Activated CD8-positive, alpha-beta T cell treated with anti-CD3 and anti-CD28 coated beads, Interleukin-2, amount 10 ng/mL, durations not matched to agents 7 days and 5 days (primary cell): ENCODE measurements at regions not wholly inside any gene's neighbourhood (a gene's known extent, or its start where the extent isn't known, plus 50 kb on each side); places are given as distances from the start of the nearest gene placed in this dataset.
"Not testable (repeated sequence)": the region's sequence is repeated elsewhere in the genome, so short reads cannot be mapped to it uniquely, and the experiment has no call there.

ENCODE experiments used
- ATAC-seq: fragments of 150-1000 bp; cut with Tn5 transposase; one replicate; pipeline ENCODE4 v1.10.0; 2021; ENCODE audit warnings: moderate library complexity
- CTCF ChIA-PET: fragments of 350-600 bp; sonication (Branson Sonifier 250); formaldehyde crosslinking; loops from one replicate; lab custom pipeline; 2021; ENCODE audit warnings: antibody characterized with exemption; lab: Charles Lee
- POLR2A ChIA-PET: fragments of 350-600 bp; sonication (Branson Sonifier 250); formaldehyde crosslinking; loops from one replicate; lab custom pipeline; 2021; ENCODE audit warnings: antibody characterized with exemption; lab: Charles Lee
- DNase-seq: peaks from one replicate; pipeline ENCODE4 v3.0.0-alpha.2; 2020
- H3K27ac Mint-ChIP-seq: one replicate; pipeline ENCODE4 v1.8.0; 2021; ENCODE audit warnings: mild to moderate bottlenecking, mixed read lengths
- H3K27me3 Mint-ChIP-seq: one replicate; pipeline ENCODE4 v1.8.0; 2021; ENCODE audit warnings: low read depth, mixed read lengths
- H3K36me3 Mint-ChIP-seq: one replicate; pipeline ENCODE4 v1.8.0; 2021; ENCODE audit warnings: low read depth, mixed read lengths
- H3K4me1 Mint-ChIP-seq: one replicate; pipeline ENCODE4 v1.8.0; 2021; ENCODE audit warnings: low read depth, mixed read lengths
- H3K4me3 Mint-ChIP-seq: one replicate; pipeline ENCODE4 v1.8.0; 2021; ENCODE audit warnings: mild to moderate bottlenecking, mixed read lengths
- H3K9me3 Mint-ChIP-seq: one replicate; pipeline ENCODE4 v1.8.0; 2022; ENCODE audit warnings: mixed read lengths; ENCODE audit not compliant: insufficient read depth

DNA sequence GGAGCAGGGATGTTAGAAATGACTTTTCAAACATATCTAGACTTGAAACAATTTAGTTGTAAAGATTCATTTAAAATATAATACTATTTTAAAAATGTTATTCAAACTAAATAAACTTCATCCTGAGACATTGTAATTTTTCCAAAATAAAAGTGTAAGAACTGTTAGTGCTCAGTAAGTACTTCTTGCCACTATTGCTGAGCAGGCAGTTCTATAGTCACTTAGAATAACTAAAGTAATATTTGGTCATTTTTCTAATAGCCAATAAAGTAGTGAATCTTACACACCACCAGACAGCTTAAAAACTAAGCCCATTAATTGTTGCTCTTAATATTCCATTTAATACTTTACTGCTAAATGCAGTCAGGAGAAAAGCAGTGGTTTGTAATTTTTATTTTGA is 1120.0 kb upstream of the CDH10 start:
- no peaks in the 10 kb centered on the region for H3K36me3 Mint-ChIP-seq
- POLR2A ChIA-PET: no interaction called here

GRCh38 chr5:25763781-25764180 is 1119.0 kb upstream of the CDH10 start:
- ATAC-seq (no peak), DNase-seq (no peak)
- H3K27me3 Mint-ChIP-seq: no peaks in the 10 kb centered on the region
- no peak overlapping the region for H3K27ac Mint-ChIP-seq
- ChIA-PET POLR2A (no interaction called here), CTCF (no interaction called here)
- H3K36me3 Mint-ChIP-seq: no peaks in the 10 kb centered on the region
- H3K9me3 Mint-ChIP-seq: peaks cover 19% of the 10 kb centered on the region
- H3K4me3 Mint-ChIP-seq: no peak overlapping the region
- no peaks in the 10 kb centered on the region for H3K4me1 Mint-ChIP-seq

More for the DNA sequence above, 1120.0 kb upstream of the CDH10 start:
- ATAC-seq (no peak), DNase-seq (no peak)
- no peaks in the 10 kb centered on the region for H3K27me3 Mint-ChIP-seq
- H3K4me3 Mint-ChIP-seq: no peak overlapping the region
- H3K9me3 Mint-ChIP-seq: peaks cover 19% of the 10 kb centered on the region
- no peaks in the 10 kb centered on the region for H3K4me1 Mint-ChIP-seq
- H3K27ac Mint-ChIP-seq: no peak overlapping the region
- CTCF ChIA-PET: no interaction called here

- Mint-ChIP-seq H3K4me1 (no peaks in the 10 kb centered on the region), H3K36me3 (no peaks in the 10 kb centered on the region), H3K27ac (no peak overlapping the region), H3K9me3 (peaks cover 36% of the 10 kb centered on the region), H3K27me3 (no peaks in the 10 kb centered on the region), H3K4me3 (no peak overlapping the region)
- POLR2A ChIA-PET: no interaction called here
- DNase-seq: no peak
- no peak for ATAC-seq
- CTCF ChIA-PET: no interaction called here
Measured at GRCh38 chr5:25754895-25755294, 1110.1 kb upstream of the CDH10 start.

GRCh38 chr5:25744908-25745307 is 1100.1 kb upstream of the CDH10 start:
- Mint-ChIP-seq H3K4me1 (no peaks in the 10 kb centered on the region), H3K27ac (no peak overlapping the region), H3K36me3 (no peaks in the 10 kb centered on the region), H3K27me3 (no peaks in the 10 kb centered on the region), H3K4me3 (no peak overlapping the region), H3K9me3 (peaks cover 6% of the 10 kb centered on the region)
- POLR2A ChIA-PET: no interaction called here
- DNase-seq: no peak
- CTCF ChIA-PET: no interaction called here
- ATAC-seq: no peak

- no peak for DNase-seq
- POLR2A ChIA-PET: no interaction called here
- H3K36me3 Mint-ChIP-seq: no peaks in the 10 kb centered on the region
- no peaks in the 10 kb centered on the region for H3K27me3 Mint-ChIP-seq
- H3K4me1 Mint-ChIP-seq: no peaks in the 10 kb centered on the region
- CTCF ChIA-PET: no interaction called here
- ATAC-seq: no peak
- H3K9me3 Mint-ChIP-seq: peaks cover 10% of the 10 kb centered on the region
- H3K27ac Mint-ChIP-seq: no peak overlapping the region
- no peak overlapping the region for H3K4me3 Mint-ChIP-seq
Measured at GRCh38 chr5:25716680-25717079, 1071.9 kb upstream of the CDH10 start.

DNA sequence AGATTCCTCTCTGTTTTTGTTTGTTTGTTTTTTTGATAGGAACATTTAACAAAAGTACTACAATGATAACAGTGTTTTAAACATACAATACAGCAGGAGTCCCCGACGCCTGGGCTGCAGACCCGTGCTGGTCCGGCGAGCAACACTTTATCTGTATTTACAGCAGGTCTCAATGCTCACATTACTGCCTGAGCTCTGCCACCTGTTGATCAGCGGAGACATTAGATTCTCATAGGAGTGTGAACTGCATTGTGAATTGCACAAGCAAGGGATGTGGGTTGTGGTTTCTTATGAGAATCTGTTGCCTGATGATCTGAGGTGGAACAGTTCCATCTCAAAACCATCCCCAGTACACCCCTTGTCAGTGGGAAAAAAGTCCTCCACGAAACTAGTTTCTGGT is 1068.5 kb upstream of the CDH10 start:
- CTCF ChIA-PET: no interaction called here
- no peaks in the 10 kb centered on the region for H3K36me3 Mint-ChIP-seq

DNA sequence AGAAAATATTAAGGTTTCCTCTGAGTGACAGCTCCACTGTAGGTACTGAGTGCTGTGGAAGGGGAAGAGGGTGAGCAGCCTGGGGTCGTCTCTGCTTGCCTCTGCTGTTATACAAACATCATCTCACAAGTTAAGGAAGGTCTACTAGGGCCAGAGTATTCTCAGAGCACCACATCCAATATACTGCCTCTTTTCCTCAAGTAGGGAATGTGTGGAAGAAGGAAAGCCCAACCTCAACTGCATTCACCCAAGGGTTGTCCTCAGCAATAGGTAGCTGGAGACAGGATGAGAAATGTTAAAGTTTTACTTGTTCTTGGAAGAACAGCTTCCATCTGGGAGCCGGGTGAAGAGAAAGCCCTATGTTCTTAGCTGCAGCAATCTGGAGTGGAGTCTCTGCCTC is 1062.3 kb upstream of the CDH10 start:
- Mint-ChIP-seq H3K27ac (no peak overlapping the region), H3K4me1 (no peaks in the 10 kb centered on the region), H3K36me3 (no peaks in the 10 kb centered on the region), H3K27me3 (no peaks in the 10 kb centered on the region), H3K9me3 (peaks cover 20% of the 10 kb centered on the region), H3K4me3 (no peak overlapping the region)
- CTCF ChIA-PET: no interaction called here
- no peak for ATAC-seq
- POLR2A ChIA-PET: no interaction called here
- DNase-seq: no peak

More for the DNA sequence above, 1068.5 kb upstream of the CDH10 start:
- POLR2A ChIA-PET: no interaction called here
- peaks cover 5% of the 10 kb centered on the region for H3K9me3 Mint-ChIP-seq
- no peaks in the 10 kb centered on the region for H3K4me1 Mint-ChIP-seq
- H3K4me3 Mint-ChIP-seq: no peak overlapping the region
- ATAC-seq (no peak), DNase-seq (no peak)
- H3K27ac Mint-ChIP-seq: no peak overlapping the region
- H3K27me3 Mint-ChIP-seq: no peaks in the 10 kb centered on the region

- H3K4me1 Mint-ChIP-seq: no peaks in the 10 kb centered on the region
- H3K36me3 Mint-ChIP-seq: no peaks in the 10 kb centered on the region
- H3K27ac Mint-ChIP-seq: no peak overlapping the region
- ChIA-PET CTCF (no interaction called here), POLR2A (no interaction called here)
- H3K4me3 Mint-ChIP-seq: no peak overlapping the region
- no peaks in the 10 kb centered on the region for H3K27me3 Mint-ChIP-seq
- ATAC-seq (no peak), DNase-seq (no peak)
- peaks cover 17% of the 10 kb centered on the region for H3K9me3 Mint-ChIP-seq
Measured at GRCh38 chr5:25701936-25702335, 1057.2 kb upstream of the CDH10 start.

GRCh38 chr5:25694801-25695200 is 1050.0 kb upstream of the CDH10 start:
- Mint-ChIP-seq H3K36me3 (no peaks in the 10 kb centered on the region), H3K27me3 (no peaks in the 10 kb centered on the region), H3K9me3 (peaks cover 9% of the 10 kb centered on the region), H3K4me3 (no peak overlapping the region), H3K27ac (no peak overlapping the region), H3K4me1 (no peaks in the 10 kb centered on the region)
- CTCF ChIA-PET: no interaction called here
- ATAC-seq (no peak), DNase-seq (no peak)
- POLR2A ChIA-PET: no interaction called here

- H3K27ac Mint-ChIP-seq: no peak overlapping the region
- H3K36me3 Mint-ChIP-seq: no peaks in the 10 kb centered on the region
- peaks cover 18% of the 10 kb centered on the region for H3K9me3 Mint-ChIP-seq
- H3K4me1 Mint-ChIP-seq: no peaks in the 10 kb centered on the region
- H3K27me3 Mint-ChIP-seq: no peaks in the 10 kb centered on the region
- POLR2A ChIA-PET: no interaction called here
- CTCF ChIA-PET: no interaction called here
- H3K4me3 Mint-ChIP-seq: no peak overlapping the region
- no peak for DNase-seq
- ATAC-seq: no peak
Measured at GRCh38 chr5:25688156-25688555, 1043.4 kb upstream of the CDH10 start.

GRCh38 chr5:25669645-25670401 is 1025.0 kb upstream of the CDH10 start:
- peaks cover 26% of the 10 kb centered on the region for H3K9me3 Mint-ChIP-seq
- DNase-seq (no peak), ATAC-seq (no peak)
- H3K27ac Mint-ChIP-seq: no peak overlapping the region
- no peaks in the 10 kb centered on the region for H3K36me3 Mint-ChIP-seq
- ChIA-PET CTCF (no interaction called here), POLR2A (no interaction called here)
- no peaks in the 10 kb centered on the region for H3K27me3 Mint-ChIP-seq
- H3K4me1 Mint-ChIP-seq: no peaks in the 10 kb centered on the region
- H3K4me3 Mint-ChIP-seq: no peak overlapping the region

GRCh38 chr5:25662610-25663009 is 1017.8 kb upstream of the CDH10 start:
- H3K36me3 Mint-ChIP-seq: no peaks in the 10 kb centered on the region
- H3K27me3 Mint-ChIP-seq: no peaks in the 10 kb centered on the region
- no peaks in the 10 kb centered on the region for H3K4me1 Mint-ChIP-seq
- ChIA-PET CTCF (no interaction called here), POLR2A (no interaction called here)
- DNase-seq (no peak), ATAC-seq (no peak)
- H3K9me3 Mint-ChIP-seq: peaks cover 12% of the 10 kb centered on the region
- H3K27ac Mint-ChIP-seq: no peak overlapping the region
- no peak overlapping the region for H3K4me3 Mint-ChIP-seq

GRCh38 chr5:25650316-25650715 is 1005.5 kb upstream of the CDH10 start:
- H3K4me3 Mint-ChIP-seq: not testable (repeated sequence)

More at GRCh38 chr5:25650316-25650715, 1005.5 kb upstream of the CDH10 start:
- H3K27me3 Mint-ChIP-seq, H3K4me1 Mint-ChIP-seq, CTCF ChIA-PET, H3K36me3 Mint-ChIP-seq, POLR2A ChIA-PET, DNase-seq, H3K27ac Mint-ChIP-seq, ATAC-seq: not testable (repeated sequence)
- peaks cover 21% of the 10 kb centered on the region for H3K9me3 Mint-ChIP-seq
